ENCODE measurements at regions not wholly inside any gene's neighbourhood (a gene's known extent, or its start where the extent isn't known, plus 50 kb on each side); places are given as distances from the start of the nearest gene placed in this dataset. TPM values are rescaled to one million over a fixed set of nuclear protein-coding genes. Genes with fewer than 3 reads are reported as not detected.

GRCh38 chr15:25268166-25268565 is 170.7 kb downstream of the UBE3A start:
- Histone ChIP-seq H3K4me1 (ENCODE audit: control insufficient read depth in 2 of 2, insufficient read depth in 2 of 2, low read length in 2 of 2) (no peaks in the 10 kb centered on the region), H3K4me2 (replicated peaks; ENCODE audit: low read depth, low read length, poor library complexity, severe bottlenecking) (no peak overlapping the region), H4K20me1 (ENCODE audit: control insufficient read depth, insufficient read depth, low read length, poor library complexity, severe bottlenecking) (no peaks in the 10 kb centered on the region), H3K9ac (ENCODE audit: low read length) (no peak overlapping the region), H3K36me3 (replicated peaks in 1 of 2; ENCODE audit: control extremely low read depth in 1 of 2, control insufficient read depth in 1 of 2, extremely low read depth in 1 of 2, insufficient read depth in 2 of 2, low read length in 1 of 2) (no peaks in the 10 kb centered on the region), H3K79me2 (ENCODE audit: control insufficient read depth, insufficient read depth, low read length) (no peaks in the 10 kb centered on the region), H3K27me3 (replicated peaks in 1 of 4; ENCODE audit: control extremely low read depth in 1 of 4, control insufficient read depth in 3 of 4, insufficient read depth in 4 of 4, low read length in 3 of 4) (no peaks in the 10 kb centered on the region), H3K27ac (ENCODE audit: low read length in 2 of 2) (no peak overlapping the region), H2AFZ (ENCODE audit: insufficient read depth, low read depth, low read length, poor library complexity, severe bottlenecking) (no peak overlapping the region), H3K9me3 (ENCODE audit: control extremely low read depth in 1 of 3, control insufficient read depth in 2 of 3, insufficient read depth in 1 of 3, low read length in 2 of 3) (no peaks in the 10 kb centered on the region), H3K4me3 (ENCODE audit: control extremely low read depth in 1 of 5, extremely low read depth in 1 of 5, insufficient read depth in 1 of 5, low read depth in 2 of 5, low read length in 4 of 5) (no peak overlapping the region)
- DNase-seq = no peak
- Mint-ChIP-seq H3K27ac (no peak overlapping the region), H3K9me3 (ENCODE audit: insufficient read depth) (no peaks in the 10 kb centered on the region), H3K4me3 (no peak overlapping the region), H3K27me3 (no peaks in the 10 kb centered on the region), H3K4me1 (no peaks in the 10 kb centered on the region)
- ATAC-seq (ENCODE audit: low read depth) = no peak
- 32% methylated on average over 4 of the region's 6 CpGs for WGBS (ENCODE audit: insufficient coverage)
- intact Hi-C loops (cut with micrococcal nuclease) = no loop called here
- TF ChIP-seq CTCF (IDR thresholded peaks at IDR 0.05) = no peak
- no peak for TF ChIP-seq EZH2 (IDR thresholded peaks at IDR 0.05; ENCODE audit: borderline replicate concordance, insufficient read depth, low read depth, low read length, poor library complexity, severe bottlenecking)
- CTCF ChIA-PET = no interaction called here
- POLR2A ChIA-PET = no interaction called here

Small RNA genes in the stretch of these regions (small RNA-seq; reads per million reads assigned to genes)
- gene RF00105 (ENCODE audit: insufficient read length, low read depth, low replicate concordance) (not detected), gene SNORD115-1 (ENCODE audit: insufficient read length, low read depth, low replicate concordance) (not detected), gene SNORD115-10 (ENCODE audit: insufficient read length, low read depth, low replicate concordance) (not detected), gene SNORD115-11 (ENCODE audit: insufficient read length, low read depth, low replicate concordance) (not detected), gene SNORD115-12 (ENCODE audit: insufficient read length, low read depth, low replicate concordance) (not detected), gene SNORD115-14 (ENCODE audit: insufficient read length, low read depth, low replicate concordance) (not detected), gene SNORD115-15 (ENCODE audit: insufficient read length, low read depth, low replicate concordance) (not detected), gene SNORD115-16 (ENCODE audit: insufficient read length, low read depth, low replicate concordance) (2.5 reads per million, percentile 32 among the genes with 10 or more reads in this experiment), gene SNORD115-17 (ENCODE audit: insufficient read length, low read depth, low replicate concordance) (not detected), gene SNORD115-18 (ENCODE audit: insufficient read length, low read depth, low replicate concordance) (not detected), gene SNORD115-19 (ENCODE audit: insufficient read length, low read depth, low replicate concordance) (not detected), gene SNORD115-2 (ENCODE audit: insufficient read length, low read depth, low replicate concordance) (not detected), gene SNORD115-20 (ENCODE audit: insufficient read length, low read depth, low replicate concordance) (not detected), gene SNORD115-21 (ENCODE audit: insufficient read length, low read depth, low replicate concordance) (not detected), gene SNORD115-22 (ENCODE audit: insufficient read length, low read depth, low replicate concordance) (not detected), gene SNORD115-23 (ENCODE audit: insufficient read length, low read depth, low replicate concordance) (not detected), gene SNORD115-24 (ENCODE audit: insufficient read length, low read depth, low replicate concordance) (not detected), gene SNORD115-25 (ENCODE audit: insufficient read length, low read depth, low replicate concordance) (not detected), gene SNORD115-27 (ENCODE audit: insufficient read length, low read depth, low replicate concordance) (not detected), gene SNORD115-28 (ENCODE audit: insufficient read length, low read depth, low replicate concordance) (not detected), gene SNORD115-29 (ENCODE audit: insufficient read length, low read depth, low replicate concordance) (not detected), gene SNORD115-3 (ENCODE audit: insufficient read length, low read depth, low replicate concordance) (not detected), gene SNORD115-30 (ENCODE audit: insufficient read length, low read depth, low replicate concordance) (not detected), gene SNORD115-31 (ENCODE audit: insufficient read length, low read depth, low replicate concordance) (not detected), gene SNORD115-32 (ENCODE audit: insufficient read length, low read depth, low replicate concordance) (not detected), gene SNORD115-33 (ENCODE audit: insufficient read length, low read depth, low replicate concordance) (2.3 reads per million, percentile 25 among the genes with 10 or more reads in this experiment), gene SNORD115-34 (ENCODE audit: insufficient read length, low read depth, low replicate concordance) (2.7 reads per million, percentile 38 among the genes with 10 or more reads in this experiment), gene SNORD115-35 (ENCODE audit: insufficient read length, low read depth, low replicate concordance) (not detected), gene SNORD115-36 (ENCODE audit: insufficient read length, low read depth, low replicate concordance) (not detected), gene SNORD115-37 (ENCODE audit: insufficient read length, low read depth, low replicate concordance) (not detected), gene SNORD115-38 (ENCODE audit: insufficient read length, low read depth, low replicate concordance) (1.9 reads per million, percentile 9 among the genes with 10 or more reads in this experiment), gene SNORD115-39 (ENCODE audit: insufficient read length, low read depth, low replicate concordance) (2.8 reads per million, percentile 42 among the genes with 10 or more reads in this experiment), gene SNORD115-4 (ENCODE audit: insufficient read length, low read depth, low replicate concordance) (not detected), gene SNORD115-40 (ENCODE audit: insufficient read length, low read depth, low replicate concordance) (not detected), gene SNORD115-41 (ENCODE audit: insufficient read length, low read depth, low replicate concordance) (0.57 reads per million), gene SNORD115-42 (ENCODE audit: insufficient read length, low read depth, low replicate concordance) (not detected), gene SNORD115-43 (ENCODE audit: insufficient read length, low read depth, low replicate concordance) (not detected), gene SNORD115-44 (ENCODE audit: insufficient read length, low read depth, low replicate concordance) (not detected), gene SNORD115-45 (ENCODE audit: insufficient read length, low read depth, low replicate concordance) (not detected), gene SNORD115-46 (ENCODE audit: insufficient read length, low read depth, low replicate concordance) (not detected), gene SNORD115-47 (ENCODE audit: insufficient read length, low read depth, low replicate concordance) (not detected), gene SNORD115-5 (ENCODE audit: insufficient read length, low read depth, low replicate concordance) (0.76 reads per million), gene SNORD115-6 (ENCODE audit: insufficient read length, low read depth, low replicate concordance) (not detected), gene SNORD115-7 (ENCODE audit: insufficient read length, low read depth, low replicate concordance) (not detected), gene SNORD115-8 (ENCODE audit: insufficient read length, low read depth, low replicate concordance) (0.57 reads per million), gene SNORD115-9 (ENCODE audit: insufficient read length, low read depth, low replicate concordance) (not detected), gene SNORD116-1 (ENCODE audit: insufficient read length, low read depth, low replicate concordance) (445 reads per million, percentile 97 among the genes with 10 or more reads in this experiment), gene SNORD116-10 (ENCODE audit: insufficient read length, low read depth, low replicate concordance) (not detected), gene SNORD116-11 (ENCODE audit: insufficient read length, low read depth, low replicate concordance) (22.0 reads per million, percentile 90 among the genes with 10 or more reads in this experiment), gene SNORD116-12 (ENCODE audit: insufficient read length, low read depth, low replicate concordance) (41.4 reads per million, percentile 93 among the genes with 10 or more reads in this experiment), gene SNORD116-13 (ENCODE audit: insufficient read length, low read depth, low replicate concordance) (16.9 reads per million, percentile 88 among the genes with 10 or more reads in this experiment), gene SNORD116-14 (ENCODE audit: insufficient read length, low read depth, low replicate concordance) (1.9 reads per million, percentile 9 among the genes with 10 or more reads in this experiment), gene SNORD116-15 (ENCODE audit: insufficient read length, low read depth, low replicate concordance) (8.0 reads per million, percentile 80 among the genes with 10 or more reads in this experiment), gene SNORD116-16 (ENCODE audit: insufficient read length, low read depth, low replicate concordance) (243 reads per million, percentile 96 among the genes with 10 or more reads in this experiment), gene SNORD116-17 (ENCODE audit: insufficient read length, low read depth, low replicate concordance) (not detected), gene SNORD116-18 (ENCODE audit: insufficient read length, low read depth, low replicate concordance) (not detected), gene SNORD116-19 (ENCODE audit: insufficient read length, low read depth, low replicate concordance) (not detected), gene SNORD116-2 (ENCODE audit: insufficient read length, low read depth, low replicate concordance) (18.0 reads per million, percentile 89 among the genes with 10 or more reads in this experiment), gene SNORD116-22 (ENCODE audit: insufficient read length, low read depth, low replicate concordance) (not detected), gene SNORD116-23 (ENCODE audit: insufficient read length, low read depth, low replicate concordance) (107 reads per million, percentile 95 among the genes with 10 or more reads in this experiment), gene SNORD116-24 (ENCODE audit: insufficient read length, low read depth, low replicate concordance) (255 reads per million, percentile 96 among the genes with 10 or more reads in this experiment), gene SNORD116-25 (ENCODE audit: insufficient read length, low read depth, low replicate concordance) (185 reads per million, percentile 96 among the genes with 10 or more reads in this experiment), gene SNORD116-29 (ENCODE audit: insufficient read length, low read depth, low replicate concordance) (7.4 reads per million, percentile 79 among the genes with 10 or more reads in this experiment), gene SNORD116-3 (ENCODE audit: insufficient read length, low read depth, low replicate concordance) (not detected), gene SNORD116-30 (ENCODE audit: insufficient read length, low read depth, low replicate concordance) (not detected), gene SNORD116-5 (ENCODE audit: insufficient read length, low read depth, low replicate concordance) (not detected), gene SNORD116-6 (ENCODE audit: insufficient read length, low read depth, low replicate concordance) (not detected), gene SNORD116-7 (ENCODE audit: insufficient read length, low read depth, low replicate concordance) (not detected), gene SNORD116-8 (ENCODE audit: insufficient read length, low read depth, low replicate concordance) (not detected), gene SNORD116-9 (ENCODE audit: insufficient read length, low read depth, low replicate concordance) (not detected)
